Mesenchymal stem cell (in vitro differentiated cells and primary cell): ENCODE measurements at regions not wholly inside any gene's neighbourhood (a gene's known extent, or its start where the extent isn't known, plus 50 kb on each side); places are given as distances from the start of the nearest gene placed in this dataset.
"Not testable (repeated sequence)": the region's sequence is repeated elsewhere in the genome, so short reads cannot be mapped to it uniquely, and the experiment has no call there.

Source experiments
- DNase-seq: peaks from one replicate; pipeline ENCODE4 v3.0.0-alpha.2; 2013
- H2AFZ ChIP-seq: one replicate; pipeline ENCODE4 v1.6.1; 2013; ENCODE audit warnings: low read depth, mild to moderate bottlenecking, control low read depth, inconsistent platforms, low read length, moderate library complexity
- H2AK5ac ChIP-seq: 2 replicates; pipeline ENCODE4 v1.6.1; 2013; ENCODE audit warnings: low read length, moderate library complexity, mild to moderate bottlenecking, inconsistent platforms; ENCODE audit not compliant: severe bottlenecking
- H2BK120ac ChIP-seq: one replicate; pipeline ENCODE4 v1.6.1; 2013; ENCODE audit warnings: low read depth, mild to moderate bottlenecking, inconsistent platforms, low read length, moderate library complexity
- H2BK12ac ChIP-seq, 2 experiments: one replicate each; pipeline ENCODE4 v1.6.1; 2013; ENCODE audit warnings: inconsistent platforms in 2 of 2, low read length in 2 of 2, mild to moderate bottlenecking in 2 of 2, moderate library complexity in 2 of 2, control low read depth in 1 of 2
- H2BK15ac ChIP-seq: one replicate; pipeline ENCODE4 v1.6.1; 2013; ENCODE audit warnings: mild to moderate bottlenecking, low read depth, inconsistent platforms; ENCODE audit not compliant: poor library complexity, severe bottlenecking
- H2BK5ac ChIP-seq: 2 replicates; pipeline ENCODE4 v1.6.1; 2013; ENCODE audit warnings: low read depth, mild to moderate bottlenecking, low read length, control low read depth, inconsistent platforms; ENCODE audit not compliant: poor library complexity, severe bottlenecking
- H3K14ac ChIP-seq, 2 experiments: one replicate each; pipeline ENCODE4 v1.6.1; 2013; ENCODE audit warnings: inconsistent platforms in 2 of 2, low read length in 2 of 2, control low read depth in 1 of 2, mild to moderate bottlenecking in 1 of 2, moderate library complexity in 1 of 2
- H3K18ac ChIP-seq, 2 experiments: one replicate each; pipeline ENCODE4 v1.6.1; 2013; ENCODE audit warnings: inconsistent platforms in 2 of 2, low read length in 2 of 2, control low read depth in 1 of 2, low read depth in 1 of 2, mild to moderate bottlenecking in 1 of 2
- H3K23ac ChIP-seq, 2 experiments: one replicate each; pipeline ENCODE4 v1.6.1; 2013; ENCODE audit warnings: inconsistent platforms in 2 of 2, low read length in 2 of 2, mild to moderate bottlenecking in 2 of 2, moderate library complexity in 2 of 2, control low read depth in 1 of 2
- H3K27ac ChIP-seq: 2 replicates; pipeline ENCODE4 v1.5.1; 2013; ENCODE audit warnings: mild to moderate bottlenecking, moderate library complexity, low read length, control low read depth, inconsistent platforms; ENCODE audit not compliant: poor library complexity, severe bottlenecking
- H3K27me3 ChIP-seq, 2 experiments: 2 replicates each; pipeline versions ENCODE4 v1.6.1 to v1.7.0; 2013; ENCODE audit warnings: low read length in 2 of 2, mild to moderate bottlenecking in 2 of 2, moderate library complexity in 2 of 2, control low read depth in 1 of 2, inconsistent platforms in 1 of 2; ENCODE audit not compliant: control insufficient read depth in 1 of 2, insufficient read depth in 1 of 2
- H3K36me3 ChIP-seq, 2 experiments: 2 replicates each; pipeline versions ENCODE4 v1.6.1 to v1.7.0; 2013; ENCODE audit warnings: low read length in 2 of 2, control low read depth in 1 of 2, inconsistent platforms in 1 of 2, low read depth in 1 of 2, mild to moderate bottlenecking in 1 of 2; ENCODE audit not compliant: insufficient read depth in 2 of 2, control insufficient read depth in 1 of 2
- H3K4ac ChIP-seq, 2 experiments: one replicate each; pipeline ENCODE4 v1.6.1; 2013; ENCODE audit warnings: inconsistent platforms in 2 of 2, low read length in 2 of 2, mild to moderate bottlenecking in 2 of 2, moderate library complexity in 2 of 2, control low read depth in 1 of 2, low read depth in 1 of 2
- H3K4me1 ChIP-seq: 2 replicates; pipeline ENCODE4 v1.6.1; 2013; ENCODE audit warnings: low read depth, low read length, control low read depth; ENCODE audit not compliant: control insufficient read depth, insufficient read depth
- H3K4me2 ChIP-seq: 2 replicates; pipeline ENCODE4 v1.6.1; 2013; ENCODE audit warnings: low read length, mild to moderate bottlenecking, inconsistent platforms; ENCODE audit not compliant: poor library complexity, severe bottlenecking
- H3K4me3 ChIP-seq, 2 experiments: 2 replicates each; pipeline versions ENCODE4 v1.5.1 to v1.7.0; 2013; ENCODE audit warnings: low read length in 2 of 2, mild to moderate bottlenecking in 2 of 2, control low read depth in 1 of 2, low read depth in 1 of 2; ENCODE audit not compliant: insufficient read depth in 1 of 2
- H3K79me1 ChIP-seq: replicated peaks from 2 replicates; pipeline ENCODE4 v1.6.1; 2013; ENCODE audit warnings: mild to moderate bottlenecking, control low read depth, low read length, inconsistent platforms; ENCODE audit not compliant: poor library complexity, severe bottlenecking
- H3K9ac ChIP-seq: 2 replicates; pipeline ENCODE4 v1.7.0; 2013; ENCODE audit warnings: mild to moderate bottlenecking, low read length, moderate library complexity
- H3K9me3 ChIP-seq: 2 replicates; pipeline ENCODE4 v1.7.0; 2013; ENCODE audit warnings: mild to moderate bottlenecking, low read length; ENCODE audit not compliant: control insufficient read depth
- H4K8ac ChIP-seq: one replicate; pipeline ENCODE4 v1.6.1; 2013; ENCODE audit warnings: inconsistent platforms, mild to moderate bottlenecking, low read length, moderate library complexity
- H4K91ac ChIP-seq: one replicate; pipeline ENCODE4 v1.6.1; 2013; ENCODE audit warnings: mild to moderate bottlenecking, low read length, inconsistent platforms
- WGBS: methylation state at CpG from one replicate; pipeline ENCODE4 v1.1.7; 2013; ENCODE audit warnings: mixed read lengths; 5-methylcytosine and 5-hydroxymethylcytosine counted together

DNA sequence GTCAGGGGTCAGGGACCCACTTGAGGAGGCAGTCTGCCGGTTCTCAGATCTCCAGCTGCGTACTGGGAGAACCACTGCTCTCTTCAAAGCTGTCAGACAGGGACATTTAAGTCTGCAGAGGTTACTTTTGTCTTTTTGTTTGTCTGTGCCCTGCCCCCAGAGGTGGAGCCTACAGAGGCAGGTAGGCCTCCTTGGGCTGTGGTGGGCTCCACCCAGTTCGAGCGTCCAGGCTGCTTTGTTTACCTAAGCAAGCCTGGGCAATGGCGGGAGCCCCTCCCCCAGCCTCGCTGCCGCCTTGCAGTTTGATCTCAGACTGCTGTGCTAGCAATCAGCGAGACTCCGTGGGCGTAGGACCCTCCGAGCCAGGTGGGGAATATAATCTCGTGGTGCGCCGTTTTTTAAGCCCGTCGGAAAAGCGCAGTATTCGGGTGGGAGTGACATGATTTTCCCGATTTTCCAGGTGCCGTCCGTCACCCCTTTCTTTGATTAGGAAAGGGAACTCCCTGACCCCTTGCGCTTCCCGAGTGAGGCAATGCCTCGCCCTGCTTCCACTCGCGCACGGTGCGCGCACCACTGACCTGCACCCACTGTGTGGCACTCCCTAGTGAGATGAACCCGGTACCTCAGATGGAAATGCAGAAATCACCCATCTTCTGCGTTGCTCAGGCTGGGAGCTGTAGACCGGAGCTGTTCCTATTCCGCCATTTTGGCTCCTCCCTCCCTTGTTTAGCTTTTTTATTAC, 268.6 kb upstream of the SATB1 start:
- not testable (repeated sequence) for H3K27ac ChIP-seq, H3K4me1 ChIP-seq, H2BK5ac ChIP-seq, H2AFZ ChIP-seq, H3K4me3 ChIP-seq, H3K23ac ChIP-seq, H4K8ac ChIP-seq, H3K9ac ChIP-seq, H3K18ac ChIP-seq, DNase-seq, H4K91ac ChIP-seq, H3K14ac ChIP-seq, H3K4me2 ChIP-seq, H3K27me3 ChIP-seq, H3K4ac ChIP-seq, H2AK5ac ChIP-seq, H3K36me3 ChIP-seq, H2BK12ac ChIP-seq, H3K79me1 ChIP-seq, H2BK15ac ChIP-seq, H2BK120ac ChIP-seq
- peaks cover 14% of the 10 kb centered on the region for H3K9me3 ChIP-seq
- WGBS, result 67% methylated on average over 28 of the region's 33 CpGs

DNA sequence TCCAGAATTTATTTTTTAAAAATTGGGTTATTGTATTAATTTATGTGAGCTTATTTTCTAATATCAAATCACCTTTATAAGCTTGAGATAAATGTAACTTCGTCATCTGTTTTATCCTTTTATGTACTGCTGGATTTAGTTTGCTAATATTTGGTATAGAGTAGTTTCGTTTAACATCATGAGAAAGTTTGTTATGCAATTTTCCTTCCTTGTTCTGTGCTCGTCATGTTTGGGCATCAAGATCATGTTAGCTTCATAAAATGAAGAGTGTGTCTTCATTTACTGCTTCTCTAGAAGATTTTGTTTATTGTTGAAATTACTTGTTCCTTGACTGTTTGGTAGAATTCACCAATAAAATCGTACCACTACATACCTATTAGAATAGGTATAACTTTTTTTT, 262.1 kb upstream of the SATB1 start:
- H2BK5ac ChIP-seq, result no peak overlapping the region
- H3K27me3 ChIP-seq, result no peaks in the 10 kb centered on the region
- H2BK120ac ChIP-seq, result no peak overlapping the region
- H3K27ac ChIP-seq, result no peak overlapping the region
- peaks cover 6% of the 10 kb centered on the region for H3K9me3 ChIP-seq
- no peak overlapping the region for H3K4ac ChIP-seq
- H3K36me3 ChIP-seq, result no peaks in the 10 kb centered on the region
- no peak overlapping the region for H2AFZ ChIP-seq
- H2BK12ac ChIP-seq, result no peak overlapping the region
- H2AK5ac ChIP-seq, result no peak overlapping the region
- H4K91ac ChIP-seq, result no peak overlapping the region
- H4K8ac ChIP-seq, result no peak overlapping the region
- H3K4me3 ChIP-seq, result no peak overlapping the region
- DNase-seq, result no peak
- no peak overlapping the region for H2BK15ac ChIP-seq
- no peaks in the 10 kb centered on the region for H3K4me1 ChIP-seq
- H3K79me1 ChIP-seq, result no peaks in the 10 kb centered on the region
- no peak overlapping the region for H3K9ac ChIP-seq
- no peak overlapping the region for H3K18ac ChIP-seq
- 79% methylated on average over 3 of the region's 4 CpGs for WGBS
- H3K14ac ChIP-seq, result no peak overlapping the region
- no peak overlapping the region for H3K4me2 ChIP-seq
- H3K23ac ChIP-seq, result no peak overlapping the region

DNA sequence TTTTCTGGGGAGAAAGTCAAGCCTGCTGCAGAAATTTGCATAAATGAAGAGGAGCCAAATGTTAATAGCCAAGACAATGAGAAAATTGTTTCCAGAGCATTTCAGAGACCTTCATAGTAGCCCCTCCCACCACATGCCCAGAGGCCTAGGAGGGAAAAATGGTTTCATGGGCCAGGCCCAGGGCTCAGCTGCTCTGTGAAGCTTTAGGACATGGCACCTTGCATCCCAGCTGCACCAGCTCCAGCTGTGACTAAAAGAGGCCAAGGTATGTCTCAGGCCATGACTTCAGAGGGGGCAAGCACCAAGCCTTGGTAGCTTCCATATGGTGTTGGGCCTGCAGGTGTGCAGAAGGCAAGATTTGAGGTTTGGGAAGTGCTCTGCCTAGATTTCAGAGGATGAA, 258.8 kb upstream of the SATB1 start:
- Histone ChIP-seq H3K9me3 (peaks cover 6% of the 10 kb centered on the region), H2AFZ (no peak overlapping the region), H2BK120ac (no peak overlapping the region), H3K9ac (no peak overlapping the region), H2BK12ac (no peak overlapping the region), H2BK5ac (no peak overlapping the region), H3K27ac (no peak overlapping the region), H4K91ac (no peak overlapping the region), H3K36me3 (no peaks in the 10 kb centered on the region), H3K23ac (no peak overlapping the region), H4K8ac (no peak overlapping the region), H3K4ac (no peak overlapping the region), H3K4me1 (no peaks in the 10 kb centered on the region), H3K14ac (no peak overlapping the region), H3K4me2 (no peak overlapping the region), H3K4me3 (no peak overlapping the region), H3K18ac (no peak overlapping the region), H2BK15ac (no peak overlapping the region), H3K27me3 (no peaks in the 10 kb centered on the region), H2AK5ac (no peak overlapping the region), H3K79me1 (no peaks in the 10 kb centered on the region)
- no peak for DNase-seq

DNA sequence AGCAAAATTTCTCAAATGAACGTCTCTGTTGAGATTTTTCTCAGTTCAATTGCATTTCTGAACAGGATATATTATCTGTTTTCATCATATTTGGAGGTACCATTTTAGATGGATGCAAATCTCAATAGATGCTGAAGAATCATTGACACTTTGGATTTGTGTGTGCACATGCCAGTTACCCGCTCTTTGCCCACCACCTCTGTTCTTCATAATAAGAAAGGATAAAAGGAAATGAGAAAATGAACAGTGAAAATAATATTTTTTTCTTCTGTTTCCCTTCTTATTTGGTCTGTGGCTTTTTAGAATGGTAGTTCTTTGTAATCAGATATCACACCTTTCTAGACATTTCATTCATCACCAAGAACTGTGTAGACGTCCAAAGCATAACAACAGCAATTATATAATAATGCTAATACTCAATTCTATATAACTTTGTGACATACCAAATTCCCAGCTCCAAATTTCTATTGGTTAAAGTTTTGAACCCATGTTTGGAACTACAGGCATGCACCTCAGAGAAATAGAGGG, 256.7 kb upstream of the SATB1 start:
- Histone ChIP-seq H3K4me1 (no peaks in the 10 kb centered on the region), H3K14ac (no peak overlapping the region), H2BK15ac (no peak overlapping the region), H3K23ac (no peak overlapping the region), H4K8ac (no peak overlapping the region), H2AFZ (no peak overlapping the region), H3K36me3 (no peaks in the 10 kb centered on the region), H3K18ac (no peak overlapping the region), H3K4me3 (no peak overlapping the region), H3K9me3 (peaks cover 3% of the 10 kb centered on the region), H2BK5ac (no peak overlapping the region), H2AK5ac (no peak overlapping the region), H3K4me2 (no peak overlapping the region), H3K27me3 (no peaks in the 10 kb centered on the region), H2BK12ac (no peak overlapping the region), H2BK120ac (no peak overlapping the region), H3K9ac (no peak overlapping the region), H3K4ac (no peak overlapping the region), H4K91ac (no peak overlapping the region), H3K79me1 (no peaks in the 10 kb centered on the region), H3K27ac (no peak overlapping the region)
- WGBS, result 86% methylated on average over 2 of the region's 3 CpGs
- DNase-seq, result no peak
